Epithelial cell of proximal tubule (primary cell): ENCODE measurements at regions not wholly inside any gene's neighbourhood (a gene's known extent, or its start where the extent isn't known, plus 50 kb on each side); places are given as distances from the start of the nearest gene placed in this dataset.

Experiments
- DNase-seq: peaks from one replicate; pipeline ENCODE4 v3.0.0-alpha.2; 2011; ENCODE audit warnings: low read depth
- H3K4me3 ChIP-seq: 2 replicates; pipeline ENCODE4 v1.5.1; 2011; ENCODE audit warnings: low read depth, mild to moderate bottlenecking, low read length
- CTCF ChIP-seq: conservative IDR thresholded peaks from 2 replicates; pipeline ENCODE4 v1.5.1; 2012; ENCODE audit warnings: low read depth, mild to moderate bottlenecking, low read length

- H3K4me3 ChIP-seq: no peak overlapping the region
- TF ChIP-seq CTCF: no peak
- DNase-seq: no peak
Measured at GRCh38 chr9:16171911-16172310, 619.1 kb downstream of the CCDC171 start.

- H3K4me3 ChIP-seq: no peak overlapping the region
- no peak for TF ChIP-seq CTCF
- no peak for DNase-seq
Measured at GRCh38 chr9:16172796-16173195, 620.0 kb downstream of the CCDC171 start.

- DNase-seq: no peak
- no peak for TF ChIP-seq CTCF
Measured at GRCh38 chr9:16174915-16175314, 622.1 kb downstream of the CCDC171 start.

GRCh38 chr9:16175461-16175860, 622.6 kb downstream of the CCDC171 start:
- H3K4me3 ChIP-seq: no peak overlapping the region
- DNase-seq: no peak
- TF ChIP-seq CTCF: no peak

More at GRCh38 chr9:16174915-16175314, 622.1 kb downstream of the CCDC171 start:
- H3K4me3 ChIP-seq: no peak overlapping the region

GRCh38 chr9:16178294-16178693, 625.5 kb downstream of the CCDC171 start:
- no peak overlapping the region for H3K4me3 ChIP-seq
- no peak for TF ChIP-seq CTCF
- no peak for DNase-seq

- TF ChIP-seq CTCF: no peak
- no peak for DNase-seq
- H3K4me3 ChIP-seq: no peak overlapping the region
Measured at GRCh38 chr9:16179566-16179965, 626.7 kb downstream of the CCDC171 start.

GRCh38 chr9:16180091-16180490, 627.2 kb downstream of the CCDC171 start:
- no peak for TF ChIP-seq CTCF
- DNase-seq: no peak

More at GRCh38 chr9:16180091-16180490, 627.2 kb downstream of the CCDC171 start:
- no peak overlapping the region for H3K4me3 ChIP-seq
